ENCODE measurements at regions not wholly inside any gene's neighbourhood (a gene's known extent, or its start where the extent isn't known, plus 50 kb on each side); places are given as distances from the start of the nearest gene placed in this dataset.

DNA sequence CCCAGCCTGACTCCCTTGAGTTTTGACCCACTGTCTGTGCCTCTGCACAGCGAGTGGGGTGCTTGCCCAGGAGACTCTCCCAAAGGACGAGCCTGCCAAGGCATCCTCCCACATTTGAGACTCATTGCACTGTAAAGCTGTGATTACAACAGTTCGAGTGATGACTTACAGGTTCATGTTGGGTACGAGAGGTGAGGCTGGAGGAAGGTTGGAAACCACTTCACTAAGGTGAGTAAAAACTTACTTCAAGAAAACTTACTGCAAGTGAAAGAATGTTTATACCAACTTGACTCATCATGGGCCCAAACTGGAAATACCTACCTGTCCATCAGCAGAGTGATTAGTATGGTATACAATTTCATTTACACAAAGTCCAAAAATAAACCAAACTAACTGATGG lies 360.1 kb upstream of the CDH11 start:
- no peak for TF ChIP-seq SP1 (IDR thresholded peaks at IDR 0.05)
- no peak for TF ChIP-seq FOXK2 (IDR thresholded peaks at IDR 0.05)
- no peak for TF ChIP-seq SUZ12 (IDR thresholded peaks at IDR 0.05)
- no peak for TF ChIP-seq NFRKB (IDR thresholded peaks at IDR 0.05)
- no peak for TF ChIP-seq HDGF (IDR thresholded peaks at IDR 0.05; ENCODE audit: borderline replicate concordance)
- no peak for TF ChIP-seq FOXM1 (IDR thresholded peaks at IDR 0.05; ENCODE audit: borderline replicate concordance)
- no peak for TF ChIP-seq FOXA1 (IDR thresholded peaks at IDR 0.05)
- TF ChIP-seq BHLHE40 (IDR thresholded peaks at IDR 0.05; ENCODE audit: borderline replicate concordance), result no peak
- TF ChIP-seq, protein P1, sequence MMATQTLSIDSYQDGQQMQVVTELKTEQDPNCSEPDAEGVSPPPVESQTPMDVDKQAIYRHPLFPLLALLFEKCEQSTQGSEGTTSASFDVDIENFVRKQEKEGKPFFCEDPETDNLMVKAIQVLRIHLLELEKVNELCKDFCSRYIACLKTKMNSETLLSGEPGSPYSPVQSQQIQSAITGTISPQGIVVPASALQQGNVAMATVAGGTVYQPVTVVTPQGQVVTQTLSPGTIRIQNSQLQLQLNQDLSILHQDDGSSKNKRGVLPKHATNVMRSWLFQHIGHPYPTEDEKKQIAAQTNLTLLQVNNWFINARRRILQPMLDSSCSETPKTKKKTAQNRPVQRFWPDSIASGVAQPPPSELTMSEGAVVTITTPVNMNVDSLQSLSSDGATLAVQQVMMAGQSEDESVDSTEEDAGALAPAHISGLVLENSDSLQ (IDR thresholded peaks at IDR 0.05), result no peak
- no peak for TF ChIP-seq ARNT (IDR thresholded peaks at IDR 0.05)
- TF ChIP-seq ELF4 (IDR thresholded peaks at IDR 0.05), result no peak
- TF ChIP-seq TARDBP (IDR thresholded peaks at IDR 0.05), result no peak
- no peak for TF ChIP-seq ZNF384 (IDR thresholded peaks at IDR 0.05)

Measured in HEK293T (cell line).